ENCODE measurements at regions not wholly inside any gene's neighbourhood (a gene's known extent, or its start where the extent isn't known, plus 50 kb on each side); places are given as distances from the start of the nearest gene placed in this dataset.

DNA sequence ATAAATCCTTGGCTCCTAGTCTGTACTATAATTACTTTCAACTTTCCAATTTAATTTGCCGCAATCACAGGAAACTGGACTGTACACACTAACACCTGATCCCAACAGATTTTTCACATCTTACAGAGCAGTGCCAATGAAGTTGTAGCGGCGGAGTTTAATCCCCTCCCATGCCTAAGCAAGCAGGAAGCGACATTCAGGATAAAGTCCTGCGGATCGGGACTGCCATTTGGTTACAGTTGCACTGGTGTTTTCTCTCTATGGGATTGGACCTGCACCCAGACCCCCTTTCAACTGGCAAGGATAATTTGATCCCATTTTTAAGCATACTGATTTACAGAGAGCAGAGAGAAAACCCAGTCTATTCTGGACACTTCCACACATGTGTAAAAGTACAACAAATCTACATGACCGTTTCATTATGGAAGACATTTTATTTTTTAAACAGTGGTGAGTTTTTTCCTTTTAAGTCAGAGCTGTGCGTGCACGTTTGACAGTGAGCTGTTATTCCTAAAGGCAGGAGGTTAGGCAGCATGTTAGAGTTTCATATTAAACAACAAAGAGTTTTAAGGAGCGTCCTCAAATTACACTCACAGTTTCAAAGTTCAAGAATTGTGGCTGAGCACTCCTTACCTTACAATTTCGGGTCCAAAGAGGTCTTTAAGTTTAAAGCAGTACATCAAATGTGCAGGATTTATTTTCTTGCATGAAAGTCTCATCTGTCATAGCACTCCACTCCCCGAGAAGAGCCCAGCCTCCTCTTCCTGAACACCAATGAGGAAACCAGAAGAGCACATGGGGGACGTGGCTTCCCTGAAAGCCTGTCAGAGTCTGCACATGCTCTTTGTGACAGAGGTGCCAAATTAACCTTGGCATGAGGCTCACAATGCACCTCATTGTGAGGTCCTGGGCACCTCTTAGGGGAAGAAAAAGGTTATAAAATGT lies 141.6 kb upstream of the RFC3 start:
- TF ChIP-seq, protein P1, sequence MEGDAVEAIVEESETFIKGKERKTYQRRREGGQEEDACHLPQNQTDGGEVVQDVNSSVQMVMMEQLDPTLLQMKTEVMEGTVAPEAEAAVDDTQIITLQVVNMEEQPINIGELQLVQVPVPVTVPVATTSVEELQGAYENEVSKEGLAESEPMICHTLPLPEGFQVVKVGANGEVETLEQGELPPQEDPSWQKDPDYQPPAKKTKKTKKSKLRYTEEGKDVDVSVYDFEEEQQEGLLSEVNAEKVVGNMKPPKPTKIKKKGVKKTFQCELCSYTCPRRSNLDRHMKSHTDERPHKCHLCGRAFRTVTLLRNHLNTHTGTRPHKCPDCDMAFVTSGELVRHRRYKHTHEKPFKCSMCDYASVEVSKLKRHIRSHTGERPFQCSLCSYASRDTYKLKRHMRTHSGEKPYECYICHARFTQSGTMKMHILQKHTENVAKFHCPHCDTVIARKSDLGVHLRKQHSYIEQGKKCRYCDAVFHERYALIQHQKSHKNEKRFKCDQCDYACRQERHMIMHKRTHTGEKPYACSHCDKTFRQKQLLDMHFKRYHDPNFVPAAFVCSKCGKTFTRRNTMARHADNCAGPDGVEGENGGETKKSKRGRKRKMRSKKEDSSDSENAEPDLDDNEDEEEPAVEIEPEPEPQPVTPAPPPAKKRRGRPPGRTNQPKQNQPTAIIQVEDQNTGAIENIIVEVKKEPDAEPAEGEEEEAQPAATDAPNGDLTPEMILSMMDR (IDR thresholded peaks at IDR 0.05; ENCODE audit: insufficient read depth, low read depth, low read length): no peak
- H3K36me3 ChIP-seq (ENCODE audit: control insufficient read depth, insufficient read depth, low read length): no peaks in the 10 kb centered on the region
- ChIA-PET POLR2A (interaction anchor here (0.6 kb wide), 1 partner anchor 134 kb away, joined by 4 read pairs; no protein-coding TSS in a partner anchor), CTCF (no interaction called here)
- no peak for DNase-seq (ENCODE audit: low read depth)
- no peaks in the 10 kb centered on the region for H3K27me3 ChIP-seq (ENCODE audit: control insufficient read depth, insufficient read depth, low read length)
- peak overlapping the region; percentile 29 for H3K4me3 ChIP-seq (ENCODE audit: low read depth, low read length)

DNA sequence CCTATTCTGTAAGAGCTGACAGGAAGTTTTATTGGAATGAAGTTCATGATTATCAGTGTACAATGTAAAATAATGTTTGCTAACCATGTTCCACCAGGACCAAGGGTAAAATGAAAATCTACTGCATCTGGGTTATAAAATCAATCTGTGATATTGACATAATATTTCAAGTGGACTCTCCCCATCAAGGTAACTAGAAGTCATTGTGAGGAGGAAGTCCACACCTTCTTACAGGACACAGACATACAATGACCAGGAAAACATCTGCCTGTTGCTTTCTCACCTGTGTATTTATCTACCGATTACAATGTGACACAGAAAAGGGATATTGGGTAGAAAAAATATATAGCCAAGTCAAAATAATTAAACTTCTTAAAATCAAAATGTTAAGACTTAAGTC lies 140.7 kb upstream of the RFC3 start:
- DNase-seq (ENCODE audit: low read depth): no peak
- Histone ChIP-seq H3K36me3 (ENCODE audit: control insufficient read depth, insufficient read depth, low read length) (no peaks in the 10 kb centered on the region), H3K4me3 (ENCODE audit: low read depth, low read length) (no peak overlapping the region), H3K27me3 (ENCODE audit: control insufficient read depth, insufficient read depth, low read length) (no peaks in the 10 kb centered on the region)
- TF ChIP-seq, protein P1 (IDR thresholded peaks at IDR 0.05; ENCODE audit: insufficient read depth, low read depth, low read length): no peak
- CTCF ChIA-PET: no interaction called here
- POLR2A ChIA-PET: interaction anchor here (0.6 kb wide), 1 partner anchor 135 kb away, joined by 4 read pairs; no protein-coding TSS in a partner anchor

DNA sequence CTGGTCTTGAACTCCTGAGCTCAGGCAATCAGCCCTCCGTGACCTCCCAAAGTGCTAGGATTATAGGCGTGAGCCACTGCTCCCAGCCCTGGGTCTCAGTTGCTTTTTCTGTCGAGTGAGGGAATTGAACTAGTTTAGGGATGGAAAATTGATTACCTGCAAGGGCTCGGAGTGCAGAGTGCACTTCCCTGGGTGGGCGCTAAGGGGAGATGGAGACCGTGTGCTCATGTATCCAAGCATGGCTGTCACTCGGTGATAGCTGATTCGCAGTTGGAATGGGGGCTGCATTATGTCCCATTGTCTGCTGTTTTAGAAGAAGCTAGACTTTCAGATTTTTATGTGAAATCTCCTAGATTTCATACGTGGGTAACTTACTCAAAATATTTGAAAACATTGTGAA lies 139.9 kb upstream of the RFC3 start:
- H3K4me3 ChIP-seq (ENCODE audit: low read depth, low read length): no peak overlapping the region
- ChIA-PET CTCF (interaction anchor here (1.2 kb wide), 1 partner anchor 10 kb away, joined by 4 read pairs; no protein-coding TSS in a partner anchor), POLR2A (no interaction called here)
- H3K27me3 ChIP-seq (ENCODE audit: control insufficient read depth, insufficient read depth, low read length): no peaks in the 10 kb centered on the region
- TF ChIP-seq, protein P1 (IDR thresholded peaks at IDR 0.05; ENCODE audit: insufficient read depth, low read depth, low read length): no peak
- DNase-seq (ENCODE audit: low read depth): no peak
- no peaks in the 10 kb centered on the region for H3K36me3 ChIP-seq (ENCODE audit: control insufficient read depth, insufficient read depth, low read length)

DNA sequence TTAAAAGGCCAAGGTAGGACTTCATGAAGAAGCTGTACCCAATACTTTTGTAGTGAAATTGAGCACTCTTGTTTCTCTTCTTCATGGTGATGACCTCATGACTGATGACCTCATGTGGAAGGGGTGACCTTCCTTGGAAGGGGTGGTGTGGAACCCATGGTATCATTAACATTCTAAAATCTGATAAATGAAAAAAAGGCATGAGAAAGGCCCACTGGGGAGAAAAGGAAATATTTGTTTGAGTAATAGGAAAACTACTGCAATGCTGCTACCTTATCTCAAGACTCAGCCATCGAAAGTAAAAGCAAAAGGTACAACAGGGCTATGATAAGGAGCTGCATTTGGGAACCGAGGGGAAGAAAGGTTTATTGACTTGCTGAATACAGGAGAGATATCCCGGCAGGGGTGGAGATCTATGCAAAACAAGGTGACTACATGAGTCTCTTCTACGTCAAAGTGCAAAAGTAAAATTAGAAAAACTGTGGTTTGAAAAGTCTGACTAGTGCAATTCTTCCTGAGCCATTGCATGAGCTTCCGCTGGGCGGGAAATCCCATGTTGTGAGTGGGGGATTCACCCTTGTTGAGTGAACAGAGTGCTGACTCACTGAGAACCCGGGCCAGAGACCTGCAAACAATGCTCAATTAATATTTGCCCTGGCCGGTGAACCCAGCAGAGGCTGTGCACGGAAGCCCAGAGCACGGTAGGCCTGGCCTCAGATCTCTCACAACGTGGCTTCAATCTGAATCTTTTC lies 138.9 kb upstream of the RFC3 start:
- H3K4me3 ChIP-seq (ENCODE audit: low read depth, low read length): no peak overlapping the region
- TF ChIP-seq, protein P1 (IDR thresholded peaks at IDR 0.05; ENCODE audit: insufficient read depth, low read depth, low read length): no peak
- H3K36me3 ChIP-seq (ENCODE audit: control insufficient read depth, insufficient read depth, low read length): no peaks in the 10 kb centered on the region
- no peaks in the 10 kb centered on the region for H3K27me3 ChIP-seq (ENCODE audit: control insufficient read depth, insufficient read depth, low read length)
- no peak for DNase-seq (ENCODE audit: low read depth)
- CTCF ChIA-PET: interaction anchor here (1.2 kb wide), 1 partner anchor 11 kb away, joined by 4 read pairs; no protein-coding TSS in a partner anchor
- POLR2A ChIA-PET: no interaction called here

DNA sequence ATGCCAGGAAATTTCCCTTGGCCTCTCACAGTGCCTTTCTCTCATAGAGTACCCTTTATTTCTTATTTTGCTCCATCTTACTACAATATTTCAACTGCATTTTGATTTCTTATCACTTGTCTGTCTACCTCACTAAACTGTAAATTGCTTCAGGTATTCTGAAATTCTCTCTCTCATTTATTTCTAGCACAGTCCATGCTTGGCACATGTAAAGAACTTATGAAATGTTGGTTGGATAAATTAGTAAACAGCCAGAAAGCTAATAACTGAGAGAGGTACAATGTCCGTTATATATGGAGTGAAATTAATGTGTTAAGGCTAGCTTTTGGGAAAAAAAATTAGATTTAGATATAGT lies 138.3 kb upstream of the RFC3 start:
- DNase-seq (ENCODE audit: low read depth): no peak
- CTCF ChIA-PET: no interaction called here
- TF ChIP-seq, protein P1 (IDR thresholded peaks at IDR 0.05; ENCODE audit: insufficient read depth, low read depth, low read length): no peak
- no peak overlapping the region for H3K4me3 ChIP-seq (ENCODE audit: low read depth, low read length)
- H3K36me3 ChIP-seq (ENCODE audit: control insufficient read depth, insufficient read depth, low read length): no peaks in the 10 kb centered on the region
- POLR2A ChIA-PET: no interaction called here
- H3K27me3 ChIP-seq (ENCODE audit: control insufficient read depth, insufficient read depth, low read length): no peaks in the 10 kb centered on the region

Data from BJ (cell line).